IMR-90 (cell line): ENCODE measurements at regions not wholly inside any gene's neighbourhood (a gene's known extent, or its start where the extent isn't known, plus 50 kb on each side); places are given as distances from the start of the nearest gene placed in this dataset.

Experiments
- ATAC-seq: fragments of 200-7000 bp; cut with Tn5 transposase; 2 replicates; pipeline ENCODE4 v1.9.1; 2020; ENCODE audit warnings: low read depth, mild to moderate bottlenecking, moderate library complexity
- BruUV-seq: library from RNA; stranded (reverse); fragments of 400-500 nt; replicated peaks from 2 replicates; lab custom pipeline; 2021; lab: Mats Ljungman, UMichigan
- CTCF ChIA-PET: fragments of 300-600 bp; formaldehyde crosslinking; extraction: SDS; loops from one replicate; lab custom pipeline; 2021; ENCODE audit warnings: antibody characterized with exemption; lab: Yijun Ruan, JAX
- POLR2A ChIA-PET: fragments of 300-600 bp; sonication (Branson Sonifier 250); formaldehyde crosslinking; loops from one replicate; lab custom pipeline; 2022; ENCODE audit warnings: antibody characterized with exemption; ENCODE audit not compliant: unreplicated experiment; lab: Charles Lee
- DNase-seq: peaks from one replicate; pipeline ENCODE4 v3.0.0; 2013
- H2AFZ ChIP-seq: replicated peaks from 2 replicates; pipeline ENCODE3; 2013; ENCODE audit warnings: low read length, mild to moderate bottlenecking; ENCODE audit not compliant: poor library complexity
- H2AK5ac ChIP-seq: 2 replicates; pipeline ENCODE4 v1.6.1; 2013; ENCODE audit warnings: low read depth, low read length, inconsistent platforms
- H2AK9ac ChIP-seq: replicated peaks from 2 replicates; pipeline ENCODE3; 2013; ENCODE audit warnings: mild to moderate bottlenecking, low read depth, low read length, moderate library complexity; ENCODE audit not compliant: poor library complexity
- H2BK120ac ChIP-seq: 2 replicates; pipeline ENCODE4 v1.6.1; 2013; ENCODE audit warnings: low read depth, low read length, inconsistent platforms
- H2BK15ac ChIP-seq: 3 replicates; pipeline ENCODE4 v1.6.1; 2013; ENCODE audit warnings: low read depth, low read length, inconsistent platforms
- H2BK20ac ChIP-seq: 2 replicates; pipeline ENCODE4 v1.6.1; 2013; ENCODE audit warnings: low read depth, mild to moderate bottlenecking, inconsistent platforms, low read length, moderate library complexity
- H2BK5ac ChIP-seq: 2 replicates; pipeline ENCODE4 v1.6.1; 2013; ENCODE audit warnings: mild to moderate bottlenecking, low read depth, low read length, inconsistent platforms; ENCODE audit not compliant: poor library complexity, severe bottlenecking
- H3K14ac ChIP-seq: replicated peaks from 2 replicates; pipeline ENCODE4 v1.6.1; 2013; ENCODE audit warnings: low read depth, low read length, inconsistent platforms
- H3K18ac ChIP-seq: 2 replicates; pipeline ENCODE4 v1.6.1; 2013; ENCODE audit warnings: low read depth, low read length, control low read depth
- H3K23ac ChIP-seq: 2 replicates; pipeline ENCODE4 v1.6.1; 2013; ENCODE audit warnings: low read depth, low read length, inconsistent platforms
- H3K27ac ChIP-seq: 2 replicates; pipeline ENCODE4 v1.5.1; 2013; ENCODE audit warnings: mild to moderate bottlenecking, control low read depth, low read length; ENCODE audit not compliant: insufficient read depth
- H3K27me3 ChIP-seq: 2 replicates; pipeline ENCODE4 v1.6.1; 2013; ENCODE audit warnings: low read length; ENCODE audit not compliant: control insufficient read depth, insufficient read depth
- H3K36me3 ChIP-seq: 2 replicates; pipeline ENCODE4 v1.6.1; 2013; ENCODE audit warnings: low read length, mixed read lengths; ENCODE audit not compliant: control insufficient read depth, insufficient read depth
- H3K4ac ChIP-seq: 2 replicates; pipeline ENCODE4 v1.6.1; 2013; ENCODE audit warnings: low read depth, low read length, inconsistent platforms
- H3K4me1 ChIP-seq: 2 replicates; pipeline ENCODE4 v1.6.1; 2013; ENCODE audit warnings: low read length, mixed read lengths; ENCODE audit not compliant: control insufficient read depth, insufficient read depth
- H3K4me2 ChIP-seq: 2 replicates; pipeline ENCODE4 v1.6.1; 2013; ENCODE audit warnings: low read depth, mild to moderate bottlenecking, control low read depth, low read length, moderate library complexity
- H3K4me3 ChIP-seq: 2 replicates; pipeline ENCODE4 v1.5.1; 2013; ENCODE audit warnings: low read depth, mild to moderate bottlenecking, control low read depth, low read length, moderate library complexity; ENCODE audit not compliant: insufficient read depth
- H3K56ac ChIP-seq: 2 replicates; pipeline ENCODE4 v1.6.1; 2013; ENCODE audit warnings: low read length, inconsistent platforms; ENCODE audit not compliant: insufficient read depth; ENCODE audit errors: extremely low read depth
- H3K79me1 ChIP-seq, 2 experiments: 2 replicates each; pipeline ENCODE4 v1.6.1; 2013; ENCODE audit warnings: low read length in 2 of 2, inconsistent platforms in 1 of 2, low read depth in 1 of 2
- H3K9ac ChIP-seq: 2 replicates; pipeline ENCODE4 v1.6.1; 2013; ENCODE audit warnings: low read depth, low read length, control low read depth
- H3K9me1 ChIP-seq: 2 replicates; pipeline ENCODE4 v1.6.1; 2013; ENCODE audit warnings: low read length, inconsistent platforms; ENCODE audit not compliant: insufficient read depth
- H3K9me3 ChIP-seq: 2 replicates; pipeline ENCODE4 v1.6.1; 2013; ENCODE audit warnings: low read length; ENCODE audit not compliant: control insufficient read depth, insufficient read depth
- H4K20me1 ChIP-seq: 2 replicates; pipeline ENCODE4 v1.6.1; 2013; ENCODE audit warnings: low read length, inconsistent platforms; ENCODE audit not compliant: insufficient read depth
- H4K5ac ChIP-seq: 2 replicates; pipeline ENCODE4 v1.6.1; 2013; ENCODE audit warnings: mild to moderate bottlenecking, low read depth, low read length, control low read depth
- H4K8ac ChIP-seq, 2 experiments: 2 replicates each; pipeline ENCODE4 v1.6.1; 2013; ENCODE audit warnings: low read depth in 2 of 2, low read length in 2 of 2, control low read depth in 1 of 2, inconsistent platforms in 1 of 2
- H4K91ac ChIP-seq: 2 replicates; pipeline ENCODE4 v1.6.1; 2013; ENCODE audit warnings: low read depth, low read length, inconsistent platforms; ENCODE audit not compliant: insufficient read depth
- BHLHE40 ChIP-seq: fragments of 150-350 bp; IDR thresholded peaks from 2 replicates; pipeline ENCODE4 v1.6.1; 2016; ENCODE audit warnings: mild to moderate bottlenecking, low read depth, low read length
- CEBPB ChIP-seq: IDR thresholded peaks from 2 replicates; pipeline ENCODE4 v1.6.1; 2012; ENCODE audit warnings: low read depth, low read length, improper control_type of control experiment
- CHD1 ChIP-seq: IDR thresholded peaks from 2 replicates; pipeline ENCODE4 v1.6.1; 2012; ENCODE audit warnings: low read depth, low read length, improper control_type of control experiment
- FOS ChIP-seq: fragments of 150-350 bp; IDR thresholded peaks from 2 replicates; pipeline ENCODE4 v1.6.1; 2016; ENCODE audit warnings: low read depth, low read length
- MAFK ChIP-seq: IDR thresholded peaks from 2 replicates; pipeline ENCODE4 v1.6.1; 2012; ENCODE audit warnings: low read depth, low read length, improper control_type of control experiment
- MAZ ChIP-seq: IDR thresholded peaks from 2 replicates; pipeline ENCODE4 v1.6.1; 2012; ENCODE audit warnings: low read depth, mild to moderate bottlenecking, low read length, improper control_type of control experiment, moderate library complexity, borderline replicate concordance
- MXI1 ChIP-seq: IDR thresholded peaks from 2 replicates; pipeline ENCODE4 v1.6.1; 2012; ENCODE audit warnings: low read depth, mild to moderate bottlenecking, low read length, moderate library complexity, borderline replicate concordance
- NFE2L2 ChIP-seq: fragments of 150-350 bp; IDR thresholded peaks from 2 replicates; pipeline ENCODE4 v1.6.1; 2016; ENCODE audit warnings: low read depth, mild to moderate bottlenecking, low read length
- POLR2A ChIP-seq: IDR thresholded peaks from 2 replicates; pipeline ENCODE4 v1.6.1; 2012; ENCODE audit warnings: mild to moderate bottlenecking, low read depth, low read length
- RAD21 ChIP-seq: IDR thresholded peaks from 2 replicates; pipeline ENCODE4 v1.6.1; 2012; ENCODE audit warnings: low read length, improper control_type of control experiment
- RCOR1 ChIP-seq: IDR thresholded peaks from 2 replicates; pipeline ENCODE4 v1.6.1; 2012; ENCODE audit warnings: mild to moderate bottlenecking, low read length, improper control_type of control experiment; ENCODE audit not compliant: insufficient replicate concordance
- RFX5 ChIP-seq: IDR thresholded peaks from 2 replicates; pipeline ENCODE4 v1.8.0; 2012; ENCODE audit warnings: low read depth, mild to moderate bottlenecking, low read length, moderate library complexity
- SMC3 ChIP-seq: fragments of 150-350 bp; IDR thresholded peaks from 2 replicates; pipeline ENCODE4 v1.6.1; 2016; ENCODE audit warnings: low read depth, mild to moderate bottlenecking, antibody characterized with exemption, low read length, moderate library complexity
- WGBS, 2 experiments: methylation state at CpG; one replicate each; pipeline versions ENCODE4 v1.1.5 to v1.1.7; 2013; ENCODE audit warnings: missing lambda C conversion rate in 2 of 2; ENCODE audit not compliant: insufficient read length in 1 of 2; ENCODE audit errors: extremely low coverage in 2 of 2; 5-methylcytosine and 5-hydroxymethylcytosine counted together
- dilution Hi-C: fragments of 300-500 bp; cut with HindIII; formaldehyde crosslinking; loops from one replicate; pipeline ENCODE4 v1.14.3; 2018; ENCODE audit warnings: low sequenced_read_pairs; ENCODE audit not compliant: unreplicated experiment
- in situ Hi-C: fragments of 300-500 bp; cut with MboI; formaldehyde crosslinking; loops from 3 replicates; pipeline ENCODE4 v1.14.3; 2019; ENCODE audit warnings: low sequenced_read_pairs, inconsistent platforms, mixed read lengths
- intact Hi-C: fragments of 100-400 bp; cut with micrococcal nuclease; formaldehyde crosslinking; loops from 2 replicates; pipeline ENCODE4 v1.10.0; 2022
- TF ChIP-seq, protein P1 (sequence below): conservative IDR thresholded peaks from 2 replicates; pipeline ENCODE4 v1.5.1; 2012; ENCODE audit warnings: mild to moderate bottlenecking, low read depth, low read length, improper control_type of control experiment
- TF ChIP-seq, protein P2 (sequence below): fragments of 150-350 bp; IDR thresholded peaks from 2 replicates; pipeline ENCODE4 v1.6.1; 2017; ENCODE audit warnings: mild to moderate bottlenecking, antibody characterized with exemption, low read length, low read depth
- TF ChIP-seq, protein P3 (sequence below): fragments of 150-350 bp; IDR thresholded peaks from 2 replicates; pipeline ENCODE4 v1.6.1; 2016; ENCODE audit warnings: low read depth, mild to moderate bottlenecking, low read length, moderate library complexity, borderline replicate concordance

DNA sequence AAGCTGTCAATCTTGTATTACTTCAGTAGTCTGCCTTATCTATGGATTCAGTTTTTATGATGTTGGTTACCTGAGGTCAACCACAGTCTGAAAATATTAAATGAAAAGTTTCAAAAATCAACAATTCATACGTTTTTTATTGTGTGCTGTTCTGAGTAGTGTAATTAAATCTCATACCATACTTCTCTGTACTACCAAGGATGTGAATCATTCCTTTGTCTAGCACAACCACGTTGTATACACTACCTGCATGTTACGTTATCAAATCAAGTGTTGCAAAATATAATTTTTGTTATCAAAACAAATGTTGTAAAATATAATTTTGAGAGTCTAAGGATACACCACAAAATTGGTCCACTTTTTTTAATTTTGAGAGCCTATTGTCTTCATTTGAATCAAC lies 590.2 kb upstream of the SETBP1 start:
- TF ChIP-seq NFE2L2 (no peak), SMC3 (no peak), BHLHE40 (no peak), RAD21 (no peak), CHD1 (no peak), MXI1 (no peak), FOS (no peak), CEBPB (no peak), MAFK (no peak), MAZ (no peak), POLR2A (no peak), RCOR1 (no peak), RFX5 (no peak)
- TF ChIP-seq, protein P1, sequence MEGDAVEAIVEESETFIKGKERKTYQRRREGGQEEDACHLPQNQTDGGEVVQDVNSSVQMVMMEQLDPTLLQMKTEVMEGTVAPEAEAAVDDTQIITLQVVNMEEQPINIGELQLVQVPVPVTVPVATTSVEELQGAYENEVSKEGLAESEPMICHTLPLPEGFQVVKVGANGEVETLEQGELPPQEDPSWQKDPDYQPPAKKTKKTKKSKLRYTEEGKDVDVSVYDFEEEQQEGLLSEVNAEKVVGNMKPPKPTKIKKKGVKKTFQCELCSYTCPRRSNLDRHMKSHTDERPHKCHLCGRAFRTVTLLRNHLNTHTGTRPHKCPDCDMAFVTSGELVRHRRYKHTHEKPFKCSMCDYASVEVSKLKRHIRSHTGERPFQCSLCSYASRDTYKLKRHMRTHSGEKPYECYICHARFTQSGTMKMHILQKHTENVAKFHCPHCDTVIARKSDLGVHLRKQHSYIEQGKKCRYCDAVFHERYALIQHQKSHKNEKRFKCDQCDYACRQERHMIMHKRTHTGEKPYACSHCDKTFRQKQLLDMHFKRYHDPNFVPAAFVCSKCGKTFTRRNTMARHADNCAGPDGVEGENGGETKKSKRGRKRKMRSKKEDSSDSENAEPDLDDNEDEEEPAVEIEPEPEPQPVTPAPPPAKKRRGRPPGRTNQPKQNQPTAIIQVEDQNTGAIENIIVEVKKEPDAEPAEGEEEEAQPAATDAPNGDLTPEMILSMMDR, result no peak
- TF ChIP-seq, protein P2, sequence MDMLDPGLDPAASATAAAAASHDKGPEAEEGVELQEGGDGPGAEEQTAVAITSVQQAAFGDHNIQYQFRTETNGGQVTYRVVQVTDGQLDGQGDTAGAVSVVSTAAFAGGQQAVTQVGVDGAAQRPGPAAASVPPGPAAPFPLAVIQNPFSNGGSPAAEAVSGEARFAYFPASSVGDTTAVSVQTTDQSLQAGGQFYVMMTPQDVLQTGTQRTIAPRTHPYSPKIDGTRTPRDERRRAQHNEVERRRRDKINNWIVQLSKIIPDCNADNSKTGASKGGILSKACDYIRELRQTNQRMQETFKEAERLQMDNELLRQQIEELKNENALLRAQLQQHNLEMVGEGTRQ, result no peak
- TF ChIP-seq, protein P3, sequence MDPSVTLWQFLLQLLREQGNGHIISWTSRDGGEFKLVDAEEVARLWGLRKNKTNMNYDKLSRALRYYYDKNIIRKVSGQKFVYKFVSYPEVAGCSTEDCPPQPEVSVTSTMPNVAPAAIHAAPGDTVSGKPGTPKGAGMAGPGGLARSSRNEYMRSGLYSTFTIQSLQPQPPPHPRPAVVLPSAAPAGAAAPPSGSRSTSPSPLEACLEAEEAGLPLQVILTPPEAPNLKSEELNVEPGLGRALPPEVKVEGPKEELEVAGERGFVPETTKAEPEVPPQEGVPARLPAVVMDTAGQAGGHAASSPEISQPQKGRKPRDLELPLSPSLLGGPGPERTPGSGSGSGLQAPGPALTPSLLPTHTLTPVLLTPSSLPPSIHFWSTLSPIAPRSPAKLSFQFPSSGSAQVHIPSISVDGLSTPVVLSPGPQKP, result no peak
- in situ Hi-C loops, result no loop called here
- CTCF ChIA-PET, result no interaction called here
- Histone ChIP-seq H2AK5ac (no peak overlapping the region), H3K4ac (no peak overlapping the region), H3K36me3 (no peaks in the 10 kb centered on the region), H3K79me1 (no peaks in the 10 kb centered on the region), H4K8ac (no peak overlapping the region), H3K4me3 (no peak overlapping the region), H3K56ac (no peak overlapping the region), H3K27me3 (no peaks in the 10 kb centered on the region), H3K23ac (no peak overlapping the region), H4K20me1 (no peaks in the 10 kb centered on the region), H3K9me3 (no peaks in the 10 kb centered on the region), H3K9me1 (no peaks in the 10 kb centered on the region), H3K4me1 (no peaks in the 10 kb centered on the region), H3K18ac (no peak overlapping the region), H3K27ac (no peak overlapping the region), H4K91ac (no peak overlapping the region), H2BK20ac (no peak overlapping the region), H3K9ac (no peak overlapping the region), H4K5ac (no peak overlapping the region), H2AFZ (no peak overlapping the region), H2BK120ac (no peak overlapping the region), H2BK5ac (no peak overlapping the region), H2AK9ac (no peak overlapping the region), H2BK15ac (no peak overlapping the region), H3K14ac (no peak overlapping the region), H3K4me2 (no peak overlapping the region)
- dilution Hi-C loops, result no loop called here
- POLR2A ChIA-PET, result no interaction called here
- no CpG with 5 or more reads among the region's 3 CpGs for WGBS, 2 experiments
- DNase-seq (no peak), ATAC-seq (no peak)
- intact Hi-C loops, result loop anchor here (10.0 kb wide), 2 partner anchors 56 to 466 kb away; no protein-coding TSS in a partner anchor
- no TSS peak for BruUV-seq
